ENCODE measurements at regions not wholly inside any gene's neighbourhood (a gene's known extent, or its start where the extent isn't known, plus 50 kb on each side); places are given as distances from the start of the nearest gene placed in this dataset.
A peak's percentile ranks its signal among the peaks of the same experiment; 100 is the strongest.

- ChIA-PET POLR2A (no interaction called here), CTCF (no interaction called here)
- peaks cover 0 to 2% (median 0%) of the 10 kb centered on the region in 5 donors for H3K9me3 Mint-ChIP-seq
- no peaks in the 10 kb centered on the region for H3K36me3 Mint-ChIP-seq
- no peak overlapping the region for H3K27ac ChIP-seq (ENCODE audit: low read depth, low read length)
- no peaks in the 10 kb centered on the region for H3K9me3 ChIP-seq (ENCODE audit: low read length)
- H3K27ac Mint-ChIP-seq, result no peak overlapping the region
- no peaks in the 10 kb centered on the region for H3K4me1 ChIP-seq (ENCODE audit: insufficient read depth, low read length)
- H3K27me3 Mint-ChIP-seq, result peaks cover 3 to 26% of the 10 kb centered on the region in 2 donors
- H3K4me3 Mint-ChIP-seq, result no peak overlapping the region
- no peak overlapping the region for H3K4me3 ChIP-seq (ENCODE audit: low read length)
- no peak for DNase-seq
- H3K4me1 Mint-ChIP-seq, result no peaks in the 10 kb centered on the region
- no peaks in the 10 kb centered on the region for H3K27me3 ChIP-seq (ENCODE audit: insufficient read depth, low read length, poor library complexity, severe bottlenecking)
- no peaks in the 10 kb centered on the region for H3K36me3 ChIP-seq (ENCODE audit: insufficient read depth, low read length)
Observed at GRCh38 chr5:169472544-169472943, 111.0 kb upstream of the SPDL1 start.

GRCh38 chr5:169471021-169471420 lies 112.6 kb upstream of the SPDL1 start:
- Histone ChIP-seq H3K27me3 (ENCODE audit: insufficient read depth, low read length, poor library complexity, severe bottlenecking) (no peaks in the 10 kb centered on the region), H3K4me1 (ENCODE audit: insufficient read depth, low read length) (no peaks in the 10 kb centered on the region), H3K4me3 (ENCODE audit: low read length) (no peak overlapping the region), H3K27ac (ENCODE audit: low read depth, low read length) (no peak overlapping the region), H3K9me3 (ENCODE audit: low read length) (no peaks in the 10 kb centered on the region), H3K36me3 (ENCODE audit: insufficient read depth, low read length) (no peaks in the 10 kb centered on the region)
- CTCF ChIA-PET, result no interaction called here
- Mint-ChIP-seq H3K4me3 (no peak overlapping the region), H3K27me3 (peaks cover 3 to 28% of the 10 kb centered on the region in 2 donors), H3K27ac (no peak overlapping the region), H3K4me1 (no peaks in the 10 kb centered on the region), H3K9me3 (peaks cover 0 to 2% (median 2%) of the 10 kb centered on the region in 5 donors), H3K36me3 (no peaks in the 10 kb centered on the region)
- DNase-seq, result no peak
- POLR2A ChIA-PET, result no interaction called here

GRCh38 chr5:169467041-169467771 lies 116.4 kb upstream of the SPDL1 start:
- Histone ChIP-seq H3K36me3 (ENCODE audit: insufficient read depth, low read length) (no peaks in the 10 kb centered on the region), H3K9me3 (ENCODE audit: low read length) (no peaks in the 10 kb centered on the region), H3K4me3 (ENCODE audit: low read length) (no peak overlapping the region), H3K4me1 (ENCODE audit: insufficient read depth, low read length) (no peaks in the 10 kb centered on the region), H3K27ac (ENCODE audit: low read depth, low read length) (no peak overlapping the region), H3K27me3 (ENCODE audit: insufficient read depth, low read length, poor library complexity, severe bottlenecking) (no peaks in the 10 kb centered on the region)
- ChIA-PET POLR2A (no interaction called here), CTCF (no interaction called here)
- Mint-ChIP-seq H3K4me3 (no peak overlapping the region), H3K9me3 (peaks cover 0 to 8% (median 2%) of the 10 kb centered on the region in 5 donors), H3K4me1 (no peaks in the 10 kb centered on the region), H3K27ac (no peak overlapping the region), H3K36me3 (no peaks in the 10 kb centered on the region), H3K27me3 (peaks cover 8 to 29% of the 10 kb centered on the region in 2 donors)
- DNase-seq, result no peak

GRCh38 chr5:169460896-169461295 lies 122.7 kb upstream of the SPDL1 start:
- no peaks in the 10 kb centered on the region for H3K9me3 ChIP-seq (ENCODE audit: low read length)
- CTCF ChIA-PET, result no interaction called here
- no peaks in the 10 kb centered on the region for H3K36me3 Mint-ChIP-seq
- no peaks in the 10 kb centered on the region for H3K27me3 ChIP-seq (ENCODE audit: insufficient read depth, low read length, poor library complexity, severe bottlenecking)
- no peaks in the 10 kb centered on the region for H3K36me3 ChIP-seq (ENCODE audit: insufficient read depth, low read length)
- H3K27ac ChIP-seq (ENCODE audit: low read depth, low read length), result no peak overlapping the region
- POLR2A ChIA-PET, result no interaction called here
- H3K4me1 ChIP-seq (ENCODE audit: insufficient read depth, low read length), result no peaks in the 10 kb centered on the region
- DNase-seq, result no peak
- no peak overlapping the region for H3K27ac Mint-ChIP-seq
- H3K4me3 Mint-ChIP-seq, result no peak overlapping the region
- H3K4me3 ChIP-seq (ENCODE audit: low read length), result no peak overlapping the region
- H3K9me3 Mint-ChIP-seq, result peaks cover 0 to 6% (median 2%) of the 10 kb centered on the region in 5 donors
- H3K27me3 Mint-ChIP-seq, result peaks cover 17 to 47% of the 10 kb centered on the region in 2 donors
- H3K4me1 Mint-ChIP-seq, result no peaks in the 10 kb centered on the region

- POLR2A ChIA-PET, result no interaction called here
- H3K4me3 Mint-ChIP-seq, result no peak overlapping the region
- H3K27me3 Mint-ChIP-seq, result peaks cover 17 to 52% of the 10 kb centered on the region in 2 donors
Observed at GRCh38 chr5:169460123-169460522, 123.5 kb upstream of the SPDL1 start.

GRCh38 chr5:169458221-169458620 lies 125.4 kb upstream of the SPDL1 start:
- Histone ChIP-seq H3K4me3 (ENCODE audit: low read length) (no peak overlapping the region), H3K27ac (ENCODE audit: low read depth, low read length) (no peak overlapping the region), H3K9me3 (ENCODE audit: low read length) (no peaks in the 10 kb centered on the region), H3K4me1 (ENCODE audit: insufficient read depth, low read length) (no peaks in the 10 kb centered on the region), H3K27me3 (ENCODE audit: insufficient read depth, low read length, poor library complexity, severe bottlenecking) (no peaks in the 10 kb centered on the region), H3K36me3 (ENCODE audit: insufficient read depth, low read length) (no peaks in the 10 kb centered on the region)
- H3K4me1 Mint-ChIP-seq, result no peaks in the 10 kb centered on the region
- ChIA-PET CTCF (no interaction called here), POLR2A (no interaction called here)
- H3K27me3 Mint-ChIP-seq, result peaks cover 17 to 55% of the 10 kb centered on the region in 2 donors
- no peak overlapping the region for H3K27ac Mint-ChIP-seq
- peaks cover 0 to 10% (median 1%) of the 10 kb centered on the region in 5 donors for H3K9me3 Mint-ChIP-seq
- no peaks in the 10 kb centered on the region for H3K36me3 Mint-ChIP-seq
- no peak overlapping the region for H3K4me3 Mint-ChIP-seq
- no peak for DNase-seq

More at GRCh38 chr5:169460123-169460522, 123.5 kb upstream of the SPDL1 start:
- Histone ChIP-seq H3K27me3 (ENCODE audit: insufficient read depth, low read length, poor library complexity, severe bottlenecking) (no peaks in the 10 kb centered on the region), H3K4me1 (ENCODE audit: insufficient read depth, low read length) (no peaks in the 10 kb centered on the region), H3K36me3 (ENCODE audit: insufficient read depth, low read length) (no peaks in the 10 kb centered on the region), H3K4me3 (ENCODE audit: low read length) (no peak overlapping the region), H3K27ac (ENCODE audit: low read depth, low read length) (no peak overlapping the region), H3K9me3 (ENCODE audit: low read length) (no peaks in the 10 kb centered on the region)
- DNase-seq, result no peak
- CTCF ChIA-PET, result no interaction called here
- H3K9me3 Mint-ChIP-seq, result peaks cover 0 to 6% (median 2%) of the 10 kb centered on the region in 5 donors
- H3K27ac Mint-ChIP-seq, result peak overlapping the region in 1 of 8 donors; percentile 1
- no peaks in the 10 kb centered on the region for H3K4me1 Mint-ChIP-seq
- H3K36me3 Mint-ChIP-seq, result no peaks in the 10 kb centered on the region

- no peak for DNase-seq
- Histone ChIP-seq H3K9me3 (ENCODE audit: low read length) (no peaks in the 10 kb centered on the region), H3K27me3 (ENCODE audit: insufficient read depth, low read length, poor library complexity, severe bottlenecking) (no peaks in the 10 kb centered on the region), H3K36me3 (ENCODE audit: insufficient read depth, low read length) (no peaks in the 10 kb centered on the region), H3K4me1 (ENCODE audit: insufficient read depth, low read length) (no peaks in the 10 kb centered on the region), H3K27ac (ENCODE audit: low read depth, low read length) (no peak overlapping the region), H3K4me3 (ENCODE audit: low read length) (no peak overlapping the region)
- Mint-ChIP-seq H3K9me3 (peaks cover 0 to 5% (median 0%) of the 10 kb centered on the region in 5 donors), H3K36me3 (no peaks in the 10 kb centered on the region), H3K4me3 (no peak overlapping the region), H3K27me3 (peaks cover 2 to 8% of the 10 kb centered on the region in 2 donors), H3K27ac (no peak overlapping the region), H3K4me1 (no peaks in the 10 kb centered on the region)
- POLR2A ChIA-PET, result no interaction called here
- CTCF ChIA-PET, result no interaction called here
Observed at GRCh38 chr5:169450464-169450863, 133.1 kb upstream of the SPDL1 start.

- no peaks in the 10 kb centered on the region for H3K4me1 Mint-ChIP-seq
- no peaks in the 10 kb centered on the region for H3K36me3 Mint-ChIP-seq
- H3K27ac Mint-ChIP-seq, result no peak overlapping the region
- POLR2A ChIA-PET, result no interaction called here
- no peaks in the 10 kb centered on the region for H3K4me1 ChIP-seq (ENCODE audit: insufficient read depth, low read length)
- CTCF ChIA-PET, result no interaction called here
- H3K27ac ChIP-seq (ENCODE audit: low read depth, low read length), result no peak overlapping the region
- no peak overlapping the region for H3K4me3 ChIP-seq (ENCODE audit: low read length)
- H3K4me3 Mint-ChIP-seq, result no peak overlapping the region
- peaks cover 0 to 2% of the 10 kb centered on the region in 2 donors for H3K27me3 Mint-ChIP-seq
- no peaks in the 10 kb centered on the region for H3K36me3 ChIP-seq (ENCODE audit: insufficient read depth, low read length)
- H3K9me3 Mint-ChIP-seq, result no peaks in the 10 kb centered on the region
- no peaks in the 10 kb centered on the region for H3K9me3 ChIP-seq (ENCODE audit: low read length)
- DNase-seq, result no peak
- H3K27me3 ChIP-seq (ENCODE audit: insufficient read depth, low read length, poor library complexity, severe bottlenecking), result no peaks in the 10 kb centered on the region
Observed at GRCh38 chr5:169448826-169449225, 134.7 kb upstream of the SPDL1 start.

Measured in CD8-positive, alpha-beta memory T cell (primary cell).